Liver (tissue), 8 donors: ENCODE measurements at regions not wholly inside any gene's neighbourhood (a gene's known extent, or its start where the extent isn't known, plus 50 kb on each side); places are given as distances from the start of the nearest gene placed in this dataset.
"Not testable (repeated sequence)": the region's sequence is repeated elsewhere in the genome, so short reads cannot be mapped to it uniquely, and the experiment has no call there.

Experiments
- DNase-seq: peaks from one replicate; pipeline ENCODE4 v3.0.0-alpha.2; 2017; ENCODE audit warnings: low spot score
- H3K27ac ChIP-seq, 2 donors: one replicate each; pipeline ENCODE4 v1.7.0; 2013; ENCODE audit warnings: inconsistent platforms in 2 of 2, low read length in 2 of 2, control low read depth in 1 of 2, low read depth in 1 of 2, mild to moderate bottlenecking in 1 of 2
- H3K27me3 ChIP-seq, 4 donors: one replicate each; pipeline versions ENCODE4 v1.6.1 to v1.7.0; 2013; ENCODE audit warnings: low read length in 3 of 4, inconsistent platforms in 1 of 4, mild to moderate bottlenecking in 1 of 4, moderate library complexity in 1 of 4; ENCODE audit not compliant: control insufficient read depth in 4 of 4, insufficient read depth in 4 of 4
- H3K36me3 ChIP-seq, 4 donors: one replicate each; pipeline versions ENCODE4 v1.6.1 to v1.7.0; 2013; ENCODE audit warnings: low read length in 3 of 4, mild to moderate bottlenecking in 3 of 4, low read depth in 1 of 4, moderate library complexity in 1 of 4; ENCODE audit not compliant: control insufficient read depth in 4 of 4, insufficient read depth in 3 of 4
- H3K4me1 ChIP-seq, 4 donors: one replicate each; pipeline versions ENCODE4 v1.6.1 to v1.7.0; 2013; ENCODE audit warnings: low read length in 3 of 4, mild to moderate bottlenecking in 3 of 4, moderate library complexity in 1 of 4; ENCODE audit not compliant: control insufficient read depth in 4 of 4, insufficient read depth in 4 of 4
- H3K4me3 ChIP-seq, 3 donors: one replicate each; pipeline versions ENCODE4 v1.6.1 to v1.7.0; 2013; ENCODE audit warnings: low read length in 3 of 3, control low read depth in 1 of 3, low read depth in 1 of 3, mild to moderate bottlenecking in 1 of 3
- H3K9ac ChIP-seq, 2 donors: one replicate each; pipeline ENCODE4 v1.7.0; 2013; ENCODE audit warnings: low read length in 2 of 2, mild to moderate bottlenecking in 2 of 2, moderate library complexity in 2 of 2, control low read depth in 1 of 2, low read depth in 1 of 2
- H3K9me3 ChIP-seq, 4 donors: one replicate each; pipeline versions ENCODE4 v1.6.1 to v1.7.0; 2013; ENCODE audit warnings: low read length in 3 of 4; ENCODE audit not compliant: control insufficient read depth in 4 of 4
- EGR1 ChIP-seq, 2 donors: IDR thresholded peaks; 2 replicates each; pipeline ENCODE4 v1.6.1; 2016 to 2018; ENCODE audit warnings: antibody characterized with exemption in 2 of 2, low read depth in 2 of 2
- FOXA1 ChIP-seq: IDR thresholded peaks from 2 replicates; pipeline ENCODE4 v1.6.1; 2016; ENCODE audit warnings: antibody characterized with exemption
- FOXA2 ChIP-seq: IDR thresholded peaks from 2 replicates; pipeline ENCODE4 v1.6.1; 2016; ENCODE audit warnings: antibody characterized with exemption
- GABPA ChIP-seq, 2 donors: IDR thresholded peaks in 1 of 2; conservative IDR thresholded peaks in 1 of 2; 2 replicates each; pipeline ENCODE4 v1.6.1; 2016; ENCODE audit warnings: antibody characterized with exemption in 2 of 2, mild to moderate bottlenecking in 1 of 2, moderate library complexity in 1 of 2
- HNF4A ChIP-seq, 2 donors: conservative IDR thresholded peaks; 2 replicates each; pipeline ENCODE4 v1.6.1; 2016; ENCODE audit warnings: antibody characterized with exemption in 2 of 2, mild to moderate bottlenecking in 2 of 2
- HNF4G ChIP-seq: IDR thresholded peaks from 2 replicates; pipeline ENCODE4 v1.6.1; 2016; ENCODE audit warnings: antibody characterized with exemption
- JUND ChIP-seq, 2 donors: IDR thresholded peaks; 2 replicates each; pipeline ENCODE4 v1.6.1; 2016; ENCODE audit warnings: antibody characterized with exemption in 2 of 2
- NR2F2 ChIP-seq: IDR thresholded peaks from 2 replicates; pipeline ENCODE4 v1.6.1; 2016; ENCODE audit warnings: antibody characterized with exemption
- SP1 ChIP-seq: IDR thresholded peaks from 2 replicates; pipeline ENCODE4 v1.6.1; 2018; ENCODE audit warnings: antibody characterized with exemption, mild to moderate bottlenecking
- TAF1 ChIP-seq: conservative IDR thresholded peaks from 2 replicates; pipeline ENCODE4 v1.6.1; 2016; ENCODE audit warnings: antibody characterized with exemption, mild to moderate bottlenecking
- YY1 ChIP-seq: IDR thresholded peaks from 2 replicates; pipeline ENCODE4 v1.6.1; 2016; ENCODE audit warnings: antibody characterized with exemption, mild to moderate bottlenecking
- WGBS: extraction: QIAGEN DNeasy Blood & Tissue Kit; methylation state at CpG from one replicate; pipeline ENCODE4 v1.1.7; 2013; 5-methylcytosine and 5-hydroxymethylcytosine counted together
- TF ChIP-seq, protein P1 (sequence below): fragments of 150-350 bp; IDR thresholded peaks from 2 replicates; pipeline ENCODE4 v1.5.1; 2017; ENCODE audit warnings: improper control_type of control experiment, low read depth, low read length; ENCODE audit not compliant: missing input control
- TF ChIP-seq, protein P2 (sequence below): IDR thresholded peaks from 2 replicates; pipeline ENCODE4 v1.6.1; 2016; ENCODE audit warnings: antibody characterized with exemption
- TF ChIP-seq, protein P3 (sequence below): IDR thresholded peaks from 2 replicates; pipeline ENCODE4 v1.6.1; 2016; ENCODE audit warnings: antibody characterized with exemption
- TF ChIP-seq, protein P4 (sequence below): IDR thresholded peaks from 2 replicates; pipeline ENCODE4 v1.6.1; 2016; ENCODE audit warnings: antibody characterized with exemption
- TF ChIP-seq, protein P5 (sequence below): IDR thresholded peaks from 2 replicates; pipeline ENCODE4 v1.6.1; 2016; ENCODE audit warnings: antibody characterized with exemption, mild to moderate bottlenecking
- donor health status: healthy.
- donor health status: healthy.
- donor health status: healthy.
- donor health status: healthy.
- donor health status: healthy.

DNA sequence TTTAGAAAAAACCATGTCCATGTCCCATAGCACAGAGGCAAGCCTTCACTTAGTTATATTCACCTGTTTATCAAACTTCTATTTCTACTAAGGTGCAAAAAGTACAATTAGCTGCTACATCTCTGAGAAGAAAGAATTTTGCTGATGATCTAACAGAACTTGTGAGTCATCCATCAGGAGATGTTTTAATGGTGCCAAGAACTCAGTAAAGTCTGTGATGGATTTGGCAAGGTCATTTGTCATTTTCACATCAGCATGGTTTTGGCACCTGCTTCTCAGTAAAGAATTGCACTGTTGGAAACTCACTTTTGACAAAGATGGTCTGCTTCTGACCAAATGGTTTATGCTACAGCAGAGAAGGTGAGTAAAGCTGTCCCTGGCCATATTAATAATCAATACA lies 195.7 kb upstream of the TMEFF2 start:
- Histone ChIP-seq H3K9me3 (no peaks in the 10 kb centered on the region), H3K4me3 (no peak overlapping the region), H3K27me3 (no peaks in the 10 kb centered on the region), H3K9ac (no peak overlapping the region), H3K27ac (no peak overlapping the region), H3K4me1 (no peaks in the 10 kb centered on the region), H3K36me3 (no peaks in the 10 kb centered on the region)
- no peak for TF ChIP-seq GABPA (IDR thresholded peaks at IDR 0.05 in 1 of 2, conservative IDR thresholded peaks at IDR 0.05 in 1 of 2)
- TF ChIP-seq, protein P1, sequence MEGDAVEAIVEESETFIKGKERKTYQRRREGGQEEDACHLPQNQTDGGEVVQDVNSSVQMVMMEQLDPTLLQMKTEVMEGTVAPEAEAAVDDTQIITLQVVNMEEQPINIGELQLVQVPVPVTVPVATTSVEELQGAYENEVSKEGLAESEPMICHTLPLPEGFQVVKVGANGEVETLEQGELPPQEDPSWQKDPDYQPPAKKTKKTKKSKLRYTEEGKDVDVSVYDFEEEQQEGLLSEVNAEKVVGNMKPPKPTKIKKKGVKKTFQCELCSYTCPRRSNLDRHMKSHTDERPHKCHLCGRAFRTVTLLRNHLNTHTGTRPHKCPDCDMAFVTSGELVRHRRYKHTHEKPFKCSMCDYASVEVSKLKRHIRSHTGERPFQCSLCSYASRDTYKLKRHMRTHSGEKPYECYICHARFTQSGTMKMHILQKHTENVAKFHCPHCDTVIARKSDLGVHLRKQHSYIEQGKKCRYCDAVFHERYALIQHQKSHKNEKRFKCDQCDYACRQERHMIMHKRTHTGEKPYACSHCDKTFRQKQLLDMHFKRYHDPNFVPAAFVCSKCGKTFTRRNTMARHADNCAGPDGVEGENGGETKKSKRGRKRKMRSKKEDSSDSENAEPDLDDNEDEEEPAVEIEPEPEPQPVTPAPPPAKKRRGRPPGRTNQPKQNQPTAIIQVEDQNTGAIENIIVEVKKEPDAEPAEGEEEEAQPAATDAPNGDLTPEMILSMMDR, result no peak
- TF ChIP-seq HNF4A (conservative IDR thresholded peaks at IDR 0.05), result no peak
- no peak for TF ChIP-seq JUND (IDR thresholded peaks at IDR 0.05)
- TF ChIP-seq HNF4G, result no peak
- no peak for TF ChIP-seq TAF1
- TF ChIP-seq FOXA1, result no peak
- TF ChIP-seq, protein P2, sequence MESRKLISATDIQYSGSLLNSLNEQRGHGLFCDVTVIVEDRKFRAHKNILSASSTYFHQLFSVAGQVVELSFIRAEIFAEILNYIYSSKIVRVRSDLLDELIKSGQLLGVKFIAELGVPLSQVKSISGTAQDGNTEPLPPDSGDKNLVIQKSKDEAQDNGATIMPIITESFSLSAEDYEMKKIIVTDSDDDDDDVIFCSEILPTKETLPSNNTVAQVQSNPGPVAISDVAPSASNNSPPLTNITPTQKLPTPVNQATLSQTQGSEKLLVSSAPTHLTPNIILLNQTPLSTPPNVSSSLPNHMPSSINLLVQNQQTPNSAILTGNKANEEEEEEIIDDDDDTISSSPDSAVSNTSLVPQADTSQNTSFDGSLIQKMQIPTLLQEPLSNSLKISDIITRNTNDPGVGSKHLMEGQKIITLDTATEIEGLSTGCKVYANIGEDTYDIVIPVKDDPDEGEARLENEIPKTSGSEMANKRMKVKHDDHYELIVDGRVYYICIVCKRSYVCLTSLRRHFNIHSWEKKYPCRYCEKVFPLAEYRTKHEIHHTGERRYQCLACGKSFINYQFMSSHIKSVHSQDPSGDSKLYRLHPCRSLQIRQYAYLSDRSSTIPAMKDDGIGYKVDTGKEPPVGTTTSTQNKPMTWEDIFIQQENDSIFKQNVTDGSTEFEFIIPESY, result no peak
- no peak for TF ChIP-seq EGR1 (IDR thresholded peaks at IDR 0.05; ENCODE audit: low read depth in 2 of 2)
- TF ChIP-seq, protein P3, sequence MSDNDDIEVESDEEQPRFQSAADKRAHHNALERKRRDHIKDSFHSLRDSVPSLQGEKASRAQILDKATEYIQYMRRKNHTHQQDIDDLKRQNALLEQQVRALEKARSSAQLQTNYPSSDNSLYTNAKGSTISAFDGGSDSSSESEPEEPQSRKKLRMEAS, result no peak
- no peak for TF ChIP-seq NR2F2
- TF ChIP-seq, protein P4, sequence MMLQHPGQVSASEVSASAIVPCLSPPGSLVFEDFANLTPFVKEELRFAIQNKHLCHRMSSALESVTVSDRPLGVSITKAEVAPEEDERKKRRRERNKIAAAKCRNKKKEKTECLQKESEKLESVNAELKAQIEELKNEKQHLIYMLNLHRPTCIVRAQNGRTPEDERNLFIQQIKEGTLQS, result no peak
- DNase-seq, result no peak

DNA sequence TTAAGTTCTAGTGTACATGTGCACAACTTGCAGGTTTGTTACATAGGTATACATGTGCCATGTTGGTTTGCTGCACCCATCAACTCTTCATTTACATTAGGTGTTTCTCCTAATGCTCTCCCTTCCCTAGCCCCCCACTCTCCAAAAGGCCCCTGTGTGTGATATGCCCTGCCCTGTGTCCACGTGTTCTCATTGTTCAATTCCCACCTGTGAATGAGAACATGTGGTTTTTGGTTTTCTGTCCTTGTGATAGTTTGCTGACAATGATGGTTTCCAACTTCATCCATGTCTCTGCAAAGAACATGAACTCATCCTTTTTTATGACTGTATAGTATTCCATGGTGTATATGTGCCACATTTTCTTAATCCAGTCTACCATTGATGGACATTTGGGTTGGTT lies 189.5 kb upstream of the TMEFF2 start:
- not testable (repeated sequence) for H3K4me1 ChIP-seq, H3K4me3 ChIP-seq, H3K9ac ChIP-seq, H3K27me3 ChIP-seq, H3K27ac ChIP-seq, DNase-seq, H3K9me3 ChIP-seq, H3K36me3 ChIP-seq
- 71% methylated on average over 1 of the region's 1 CpG for WGBS

DNA sequence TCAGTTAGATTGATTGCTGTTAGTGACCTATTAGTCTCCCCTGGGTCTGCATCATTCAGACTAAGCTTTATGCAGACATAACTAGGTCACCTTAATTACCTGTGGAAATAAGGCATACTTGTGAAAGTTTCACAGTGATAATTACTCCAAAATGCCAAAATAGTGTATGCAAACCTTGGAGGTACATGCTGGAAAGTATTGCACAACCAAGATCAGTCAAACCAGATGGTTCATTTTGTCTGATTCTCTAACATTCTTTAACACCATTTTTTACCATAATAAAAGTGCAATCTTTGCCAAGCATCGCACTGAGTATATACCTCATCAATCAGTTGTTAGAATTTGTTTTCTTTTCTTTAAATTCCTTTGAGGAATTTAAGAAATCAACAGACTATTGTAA lies 186.3 kb upstream of the TMEFF2 start:
- 58% methylated on average over 1 of the region's 1 CpG for WGBS
- Histone ChIP-seq H3K9me3 (no peaks in the 10 kb centered on the region), H3K27me3 (no peaks in the 10 kb centered on the region), H3K4me1 (no peaks in the 10 kb centered on the region), H3K4me3 (no peak overlapping the region), H3K27ac (no peak overlapping the region), H3K36me3 (no peaks in the 10 kb centered on the region), H3K9ac (no peak overlapping the region)
- no peak for TF ChIP-seq JUND (IDR thresholded peaks at IDR 0.05)
- TF ChIP-seq FOXA2, result no peak
- TF ChIP-seq, protein P5, sequence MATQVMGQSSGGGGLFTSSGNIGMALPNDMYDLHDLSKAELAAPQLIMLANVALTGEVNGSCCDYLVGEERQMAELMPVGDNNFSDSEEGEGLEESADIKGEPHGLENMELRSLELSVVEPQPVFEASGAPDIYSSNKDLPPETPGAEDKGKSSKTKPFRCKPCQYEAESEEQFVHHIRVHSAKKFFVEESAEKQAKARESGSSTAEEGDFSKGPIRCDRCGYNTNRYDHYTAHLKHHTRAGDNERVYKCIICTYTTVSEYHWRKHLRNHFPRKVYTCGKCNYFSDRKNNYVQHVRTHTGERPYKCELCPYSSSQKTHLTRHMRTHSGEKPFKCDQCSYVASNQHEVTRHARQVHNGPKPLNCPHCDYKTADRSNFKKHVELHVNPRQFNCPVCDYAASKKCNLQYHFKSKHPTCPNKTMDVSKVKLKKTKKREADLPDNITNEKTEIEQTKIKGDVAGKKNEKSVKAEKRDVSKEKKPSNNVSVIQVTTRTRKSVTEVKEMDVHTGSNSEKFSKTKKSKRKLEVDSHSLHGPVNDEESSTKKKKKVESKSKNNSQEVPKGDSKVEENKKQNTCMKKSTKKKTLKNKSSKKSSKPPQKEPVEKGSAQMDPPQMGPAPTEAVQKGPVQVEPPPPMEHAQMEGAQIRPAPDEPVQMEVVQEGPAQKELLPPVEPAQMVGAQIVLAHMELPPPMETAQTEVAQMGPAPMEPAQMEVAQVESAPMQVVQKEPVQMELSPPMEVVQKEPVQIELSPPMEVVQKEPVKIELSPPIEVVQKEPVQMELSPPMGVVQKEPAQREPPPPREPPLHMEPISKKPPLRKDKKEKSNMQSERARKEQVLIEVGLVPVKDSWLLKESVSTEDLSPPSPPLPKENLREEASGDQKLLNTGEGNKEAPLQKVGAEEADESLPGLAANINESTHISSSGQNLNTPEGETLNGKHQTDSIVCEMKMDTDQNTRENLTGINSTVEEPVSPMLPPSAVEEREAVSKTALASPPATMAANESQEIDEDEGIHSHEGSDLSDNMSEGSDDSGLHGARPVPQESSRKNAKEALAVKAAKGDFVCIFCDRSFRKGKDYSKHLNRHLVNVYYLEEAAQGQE, result no peak
- no peak for TF ChIP-seq EGR1 (IDR thresholded peaks at IDR 0.05; ENCODE audit: low read depth in 2 of 2)
- TF ChIP-seq, protein P1, result no peak
- TF ChIP-seq HNF4G, result no peak
- TF ChIP-seq SP1, result no peak
- no peak for TF ChIP-seq HNF4A (conservative IDR thresholded peaks at IDR 0.05)
- TF ChIP-seq NR2F2, result no peak
- TF ChIP-seq FOXA1, result no peak
- TF ChIP-seq YY1, result no peak
- TF ChIP-seq, protein P2, result no peak
- DNase-seq, result no peak
